GM12873 (cell line): ENCODE measurements at regions not wholly inside any gene's neighbourhood (a gene's known extent, or its start where the extent isn't known, plus 50 kb on each side); places are given as distances from the start of the nearest gene placed in this dataset.

ENCODE experiments used
- CTCF ChIP-seq: IDR thresholded peaks from 2 replicates; pipeline ENCODE4 v1.5.1; 2012; ENCODE audit warnings: low read depth, mild to moderate bottlenecking, moderate library complexity, low read length, control low read depth; ENCODE audit not compliant: insufficient read depth; ENCODE audit errors: missing control alignments

GRCh38 chr14:49051328-49052060 is 534.7 kb downstream of the RPS29 start:
- no peak for TF ChIP-seq CTCF

- no peak for TF ChIP-seq CTCF
These were observed 535.4 kb downstream of the RPS29 start for GRCh38 chr14:49050822-49051221.

- TF ChIP-seq CTCF = no peak
These were observed 536.5 kb downstream of the RPS29 start for GRCh38 chr14:49049711-49050110.

GRCh38 chr14:49044981-49045380 is 541.2 kb downstream of the RPS29 start:
- no peak for TF ChIP-seq CTCF

- TF ChIP-seq CTCF = no peak
These were observed 549.1 kb downstream of the RPS29 start for GRCh38 chr14:49036984-49037516.

GRCh38 chr14:49036266-49036665 is 549.9 kb downstream of the RPS29 start:
- no peak for TF ChIP-seq CTCF

GRCh38 chr14:49033131-49033530 is 553.0 kb downstream of the RPS29 start:
- TF ChIP-seq CTCF = no peak
